Astrocyte (in vitro differentiated cells and primary cell): ENCODE measurements at regions not wholly inside any gene's neighbourhood (a gene's known extent, or its start where the extent isn't known, plus 50 kb on each side); places are given as distances from the start of the nearest gene placed in this dataset.

ENCODE experiments used
- CTCF ChIP-seq: IDR thresholded peaks from 2 replicates; pipeline ENCODE4 v1.5.1; 2011; ENCODE audit warnings: low read depth, mild to moderate bottlenecking, inconsistent platforms, low read length, moderate library complexity; ENCODE audit not compliant: insufficient read depth
- EZH2 ChIP-seq: IDR thresholded peaks from 2 replicates; pipeline ENCODE4 v1.6.1; 2012; ENCODE audit warnings: mild to moderate bottlenecking, low read length, inconsistent platforms; ENCODE audit not compliant: insufficient read depth

- TF ChIP-seq CTCF (no peak), EZH2 (no peak)
Measured at GRCh38 chr2:42973726-42974125, 181.3 kb upstream of the HAAO start.
